ENCODE measurements at regions not wholly inside any gene's neighbourhood (a gene's known extent, or its start where the extent isn't known, plus 50 kb on each side); places are given as distances from the start of the nearest gene placed in this dataset.

- DNase-seq: no peak
Measured at GRCh38 chr11:104343578-104343977, 179.6 kb upstream of the PDGFD start.

DNA sequence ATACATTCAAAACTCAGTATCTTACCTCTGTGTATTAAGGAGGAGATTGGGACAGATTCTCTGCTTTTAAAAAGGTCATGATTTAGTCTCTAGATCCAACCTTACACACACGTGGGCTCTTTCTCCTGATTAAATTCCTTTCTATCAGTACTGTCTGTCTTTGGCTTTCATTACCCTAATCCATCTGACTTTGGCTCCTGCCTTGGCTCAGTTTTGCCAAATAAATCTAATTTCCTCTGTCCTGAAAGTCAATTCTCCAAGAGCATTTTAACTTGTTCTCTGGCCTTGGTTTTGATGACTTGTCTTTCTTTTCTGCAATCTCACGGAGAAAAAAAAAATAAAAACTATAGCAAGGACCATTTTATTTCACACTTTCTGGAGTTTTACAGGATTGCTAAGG lies 176.6 kb upstream of the PDGFD start:
- no peak for DNase-seq

GRCh38 chr11:104339380-104339831 lies 175.5 kb upstream of the PDGFD start:
- no peak for DNase-seq

- no peak for DNase-seq
Measured at GRCh38 chr11:104338186-104338585, 174.2 kb upstream of the PDGFD start.

DNA sequence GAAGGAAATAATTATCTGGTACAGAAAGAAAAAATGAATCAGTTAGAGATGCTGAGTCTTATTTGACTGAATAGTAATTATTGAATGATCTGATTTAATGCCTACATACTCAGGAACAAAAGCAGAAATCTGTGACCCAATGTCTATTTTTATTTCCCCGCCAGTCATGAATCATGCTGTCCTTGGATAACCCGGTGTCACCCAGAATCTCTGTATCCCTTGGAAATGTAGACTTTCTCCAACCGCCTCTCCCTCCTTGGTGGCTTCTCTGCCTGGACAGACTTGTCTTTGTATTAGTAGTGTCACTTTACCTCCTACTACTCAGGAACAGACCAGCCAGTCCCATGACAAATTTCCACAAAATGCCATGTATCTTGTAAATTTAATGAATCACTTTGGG lies 173.3 kb upstream of the PDGFD start:
- DNase-seq: no peak

- DNase-seq: no peak
Measured at GRCh38 chr11:104333977-104334376, 170.0 kb upstream of the PDGFD start.

- DNase-seq: peak in 3 of 56 donors; percentile 1 to 14 (median 3)
Measured at GRCh38 chr11:104332110-104332509, 168.2 kb upstream of the PDGFD start.

- DNase-seq: no peak
Measured at GRCh38 chr11:104329078-104329665, 165.2 kb upstream of the PDGFD start.

- DNase-seq: no peak
Measured at GRCh38 chr11:104328512-104328907, 164.6 kb upstream of the PDGFD start.

GRCh38 chr11:104327861-104328511 lies 164.0 kb upstream of the PDGFD start:
- DNase-seq: no peak

DNA sequence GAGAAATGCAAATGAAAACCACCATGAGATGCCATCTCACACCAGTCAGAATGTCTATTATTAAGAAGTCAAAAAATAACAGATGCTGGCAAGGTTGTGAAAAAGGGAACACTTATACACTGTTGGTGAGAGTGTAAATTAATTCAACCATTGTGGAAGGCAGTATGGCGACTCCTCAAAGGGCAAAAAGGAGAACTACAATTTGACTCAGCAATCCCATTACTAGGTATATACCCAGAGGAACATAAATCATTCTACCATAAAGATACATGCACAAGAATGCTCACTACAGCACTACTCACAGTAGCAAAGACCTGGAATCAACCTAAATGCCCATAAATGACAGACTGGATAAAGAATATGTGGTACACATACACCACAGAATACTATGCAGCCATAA lies 161.1 kb upstream of the PDGFD start:
- DNase-seq: no peak

- DNase-seq: no peak
Measured at GRCh38 chr11:104324276-104324675, 160.3 kb upstream of the PDGFD start.

DNA sequence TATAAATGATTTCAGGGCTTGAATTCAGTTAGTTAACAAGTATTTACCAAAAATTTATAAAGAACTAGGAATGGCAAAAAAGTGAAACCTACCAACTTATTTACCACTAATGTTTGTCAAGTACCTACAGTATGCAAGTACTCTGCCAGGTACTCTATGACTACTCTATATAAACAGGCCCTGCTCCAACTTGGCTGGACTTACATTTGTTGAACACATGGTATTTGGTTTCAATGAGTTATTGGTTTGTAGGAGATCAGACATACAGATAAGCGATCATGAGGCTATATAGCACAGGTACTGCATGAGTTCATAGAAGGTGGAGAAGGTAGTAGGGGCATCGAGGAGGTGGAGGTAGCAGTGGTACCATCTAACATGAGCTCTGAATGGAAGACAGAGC lies 159.9 kb upstream of the PDGFD start:
- DNase-seq: no peak

DNA sequence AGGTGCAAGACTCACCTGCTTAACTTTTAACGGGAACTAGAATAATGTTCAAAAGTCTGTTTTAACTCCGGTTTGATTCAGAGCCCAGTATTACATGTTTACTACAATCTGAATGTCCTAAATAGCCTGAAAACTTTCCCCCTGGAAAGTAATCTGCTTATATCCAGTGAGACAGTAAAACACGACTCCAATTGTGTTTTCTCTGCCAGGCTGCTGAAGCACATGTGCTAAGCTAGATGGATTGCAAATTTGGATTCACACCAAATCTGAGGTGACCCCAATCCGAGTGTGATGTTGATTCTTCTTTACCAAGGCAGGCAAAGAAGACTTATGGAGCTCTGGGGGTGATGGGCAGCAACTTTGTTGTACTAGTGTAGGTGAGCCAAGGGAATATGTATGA lies 158.7 kb upstream of the PDGFD start:
- no peak for DNase-seq

GRCh38 chr11:104320956-104321355 lies 157.0 kb upstream of the PDGFD start:
- no peak for DNase-seq

- DNase-seq: no peak
Measured at GRCh38 chr11:104320097-104320496, 156.2 kb upstream of the PDGFD start.

GRCh38 chr11:104319396-104319795 lies 155.4 kb upstream of the PDGFD start:
- DNase-seq: no peak

DNA sequence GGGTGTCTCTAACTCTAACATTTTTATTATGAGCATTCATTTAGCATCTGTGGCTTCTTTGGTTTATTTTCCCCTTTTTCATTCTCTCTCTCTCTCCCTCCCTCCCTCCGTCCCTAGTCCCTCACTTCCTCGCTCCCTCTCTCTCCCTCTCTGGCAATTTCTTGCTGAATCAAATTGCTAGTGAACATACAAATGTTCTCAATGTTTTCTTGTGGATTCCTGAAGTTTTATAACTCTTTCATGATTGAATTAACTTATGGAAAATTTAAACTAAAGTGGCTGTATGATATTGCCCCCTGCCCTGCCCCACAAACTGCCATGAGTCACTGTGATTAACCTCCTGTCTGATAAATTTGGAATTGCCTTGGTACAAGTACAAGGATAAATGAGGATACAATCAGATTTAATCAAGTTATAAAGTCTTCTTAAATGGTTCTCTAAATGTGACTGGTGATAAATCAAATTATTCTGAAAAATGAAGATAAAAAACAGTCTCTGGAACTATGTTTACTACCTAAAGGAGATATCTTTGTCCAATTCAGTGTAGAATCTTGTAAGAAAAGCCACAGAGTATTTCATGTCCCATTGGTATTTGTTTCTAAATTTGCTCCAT lies 143.0 kb upstream of the PDGFD start:
- no peak for DNase-seq

GRCh38 chr11:104301776-104302175 lies 137.8 kb upstream of the PDGFD start:
- DNase-seq: no peak

- DNase-seq: no peak
Measured at GRCh38 chr11:104291646-104292045, 127.7 kb upstream of the PDGFD start.

DNA sequence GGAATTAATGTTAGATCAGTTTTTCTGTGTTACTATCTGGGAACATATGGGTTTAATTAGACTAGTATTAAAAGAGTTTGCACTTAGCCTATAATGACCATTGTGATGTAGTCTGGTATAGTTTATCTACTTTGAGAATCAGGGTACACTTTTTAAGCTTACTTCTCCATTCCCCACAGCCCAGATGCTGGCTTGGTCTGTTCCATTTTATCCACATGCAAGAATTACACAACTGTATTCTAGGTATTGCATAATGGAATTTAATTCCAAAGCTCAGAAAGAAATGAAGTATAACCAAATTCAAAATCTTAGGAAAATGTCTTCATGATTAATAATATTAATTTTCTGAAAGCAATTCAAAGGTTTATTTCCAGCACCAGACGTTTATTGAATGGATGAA lies 122.2 kb upstream of the PDGFD start:
- DNase-seq: no peak

- no peak for DNase-seq
Measured at GRCh38 chr11:104279587-104279986, 115.6 kb upstream of the PDGFD start.

GRCh38 chr11:104275992-104276391 lies 112.0 kb upstream of the PDGFD start:
- no peak for DNase-seq
